ENCODE measurements at regions not wholly inside any gene's neighbourhood (a gene's known extent, or its start where the extent isn't known, plus 50 kb on each side); places are given as distances from the start of the nearest gene placed in this dataset.

- Histone ChIP-seq H3K27ac (replicated peaks) (no peak overlapping the region), H3K27me3 (ENCODE audit: insufficient read depth, poor library complexity, severe bottlenecking) (no peaks in the 10 kb centered on the region), H3K4me3 (replicated peaks; ENCODE audit: insufficient read depth, low read length) (no peak overlapping the region)
- TF ChIP-seq CTCF (IDR thresholded peaks at IDR 0.05; ENCODE audit: insufficient read depth, low read length), result no peak
- no peak for TF ChIP-seq REST (IDR thresholded peaks at IDR 0.05; ENCODE audit: insufficient replicate concordance, low read depth)
- TF ChIP-seq GABPA (IDR thresholded peaks at IDR 0.05; ENCODE audit: low read depth), result no peak
- TF ChIP-seq POLR2AphosphoS5 (IDR thresholded peaks at IDR 0.05; ENCODE audit: low read depth), result no peak
- TF ChIP-seq SPI1 (IDR thresholded peaks at IDR 0.05; ENCODE audit: borderline replicate concordance, low read depth), result no peak
- no peak for DNase-seq (ENCODE audit: low read depth in 1 of 2, low spot score in 1 of 2)
Measured at GRCh38 chr3:102674284-102674683, 239.5 kb downstream of the ZPLD1 start.

GRCh38 chr3:102676424-102676823, 241.6 kb downstream of the ZPLD1 start:
- Histone ChIP-seq H3K27me3 (ENCODE audit: insufficient read depth, poor library complexity, severe bottlenecking) (no peaks in the 10 kb centered on the region), H3K4me3 (replicated peaks; ENCODE audit: insufficient read depth, low read length) (no peak overlapping the region), H3K27ac (replicated peaks) (no peak overlapping the region)
- DNase-seq (ENCODE audit: low read depth in 1 of 2, low spot score in 1 of 2), result no peak
- TF ChIP-seq REST (IDR thresholded peaks at IDR 0.05; ENCODE audit: insufficient replicate concordance, low read depth), result no peak
- TF ChIP-seq SPI1 (IDR thresholded peaks at IDR 0.05; ENCODE audit: borderline replicate concordance, low read depth), result no peak
- no peak for TF ChIP-seq CTCF (IDR thresholded peaks at IDR 0.05; ENCODE audit: insufficient read depth, low read length)
- TF ChIP-seq GABPA (IDR thresholded peaks at IDR 0.05; ENCODE audit: low read depth), result no peak
- no peak for TF ChIP-seq POLR2AphosphoS5 (IDR thresholded peaks at IDR 0.05; ENCODE audit: low read depth)

GRCh38 chr3:102682741-102683140, 247.9 kb downstream of the ZPLD1 start:
- H3K4me3 ChIP-seq (replicated peaks; ENCODE audit: insufficient read depth, low read length), result no peak overlapping the region
- DNase-seq (ENCODE audit: low read depth in 1 of 2, low spot score in 1 of 2), result no peak
- H3K27ac ChIP-seq (replicated peaks), result no peak overlapping the region
- no peaks in the 10 kb centered on the region for H3K27me3 ChIP-seq (ENCODE audit: insufficient read depth, poor library complexity, severe bottlenecking)
- TF ChIP-seq POLR2AphosphoS5 (IDR thresholded peaks at IDR 0.05; ENCODE audit: low read depth) (no peak), GABPA (IDR thresholded peaks at IDR 0.05; ENCODE audit: low read depth) (no peak), SPI1 (IDR thresholded peaks at IDR 0.05; ENCODE audit: borderline replicate concordance, low read depth) (no peak), CTCF (IDR thresholded peaks at IDR 0.05; ENCODE audit: insufficient read depth, low read length) (no peak), REST (IDR thresholded peaks at IDR 0.05; ENCODE audit: insufficient replicate concordance, low read depth) (no peak)

Measured in HL-60 (cell line).